B cell (primary cell): ENCODE measurements at regions not wholly inside any gene's neighbourhood (a gene's known extent, or its start where the extent isn't known, plus 50 kb on each side); places are given as distances from the start of the nearest gene placed in this dataset.

ENCODE experiments used
- EZH2 ChIP-seq: IDR thresholded peaks from 2 replicates; pipeline ENCODE4 v1.6.1; 2012; ENCODE audit warnings: borderline replicate concordance, low read depth, mild to moderate bottlenecking, moderate library complexity, low read length; ENCODE audit not compliant: insufficient read depth, poor library complexity, severe bottlenecking
- TF ChIP-seq, protein P1 (sequence below): fragments of 200-600 bp; IDR thresholded peaks from one replicate; pipeline ENCODE4 v1.8.0; 2022; ENCODE audit warnings: antibody characterized with exemption, mild to moderate bottlenecking

DNA sequence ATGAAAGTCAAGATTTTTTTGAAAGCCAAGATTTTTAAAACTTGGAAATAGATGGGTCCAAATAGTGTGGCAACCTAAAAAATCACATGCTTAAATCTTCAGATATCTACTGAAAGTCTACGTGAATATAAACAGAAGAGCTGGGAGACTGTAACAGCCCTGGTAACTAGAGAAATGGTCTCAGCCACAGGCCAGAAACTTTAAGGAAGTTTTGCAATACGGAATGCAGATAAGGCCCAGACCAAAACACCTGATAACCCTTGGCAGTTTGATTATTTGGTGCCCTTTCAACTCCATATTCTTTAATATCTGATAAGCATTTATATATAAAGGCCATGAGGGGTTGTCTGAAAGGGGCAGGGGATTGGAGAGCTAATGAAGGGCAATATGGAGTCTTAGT is 537.3 kb upstream of the TGFBR2 start:
- TF ChIP-seq, protein P1, sequence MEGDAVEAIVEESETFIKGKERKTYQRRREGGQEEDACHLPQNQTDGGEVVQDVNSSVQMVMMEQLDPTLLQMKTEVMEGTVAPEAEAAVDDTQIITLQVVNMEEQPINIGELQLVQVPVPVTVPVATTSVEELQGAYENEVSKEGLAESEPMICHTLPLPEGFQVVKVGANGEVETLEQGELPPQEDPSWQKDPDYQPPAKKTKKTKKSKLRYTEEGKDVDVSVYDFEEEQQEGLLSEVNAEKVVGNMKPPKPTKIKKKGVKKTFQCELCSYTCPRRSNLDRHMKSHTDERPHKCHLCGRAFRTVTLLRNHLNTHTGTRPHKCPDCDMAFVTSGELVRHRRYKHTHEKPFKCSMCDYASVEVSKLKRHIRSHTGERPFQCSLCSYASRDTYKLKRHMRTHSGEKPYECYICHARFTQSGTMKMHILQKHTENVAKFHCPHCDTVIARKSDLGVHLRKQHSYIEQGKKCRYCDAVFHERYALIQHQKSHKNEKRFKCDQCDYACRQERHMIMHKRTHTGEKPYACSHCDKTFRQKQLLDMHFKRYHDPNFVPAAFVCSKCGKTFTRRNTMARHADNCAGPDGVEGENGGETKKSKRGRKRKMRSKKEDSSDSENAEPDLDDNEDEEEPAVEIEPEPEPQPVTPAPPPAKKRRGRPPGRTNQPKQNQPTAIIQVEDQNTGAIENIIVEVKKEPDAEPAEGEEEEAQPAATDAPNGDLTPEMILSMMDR: no peak
- TF ChIP-seq EZH2: no peak
